ENCODE measurements at regions not wholly inside any gene's neighbourhood (a gene's known extent, or its start where the extent isn't known, plus 50 kb on each side); places are given as distances from the start of the nearest gene placed in this dataset.

DNA sequence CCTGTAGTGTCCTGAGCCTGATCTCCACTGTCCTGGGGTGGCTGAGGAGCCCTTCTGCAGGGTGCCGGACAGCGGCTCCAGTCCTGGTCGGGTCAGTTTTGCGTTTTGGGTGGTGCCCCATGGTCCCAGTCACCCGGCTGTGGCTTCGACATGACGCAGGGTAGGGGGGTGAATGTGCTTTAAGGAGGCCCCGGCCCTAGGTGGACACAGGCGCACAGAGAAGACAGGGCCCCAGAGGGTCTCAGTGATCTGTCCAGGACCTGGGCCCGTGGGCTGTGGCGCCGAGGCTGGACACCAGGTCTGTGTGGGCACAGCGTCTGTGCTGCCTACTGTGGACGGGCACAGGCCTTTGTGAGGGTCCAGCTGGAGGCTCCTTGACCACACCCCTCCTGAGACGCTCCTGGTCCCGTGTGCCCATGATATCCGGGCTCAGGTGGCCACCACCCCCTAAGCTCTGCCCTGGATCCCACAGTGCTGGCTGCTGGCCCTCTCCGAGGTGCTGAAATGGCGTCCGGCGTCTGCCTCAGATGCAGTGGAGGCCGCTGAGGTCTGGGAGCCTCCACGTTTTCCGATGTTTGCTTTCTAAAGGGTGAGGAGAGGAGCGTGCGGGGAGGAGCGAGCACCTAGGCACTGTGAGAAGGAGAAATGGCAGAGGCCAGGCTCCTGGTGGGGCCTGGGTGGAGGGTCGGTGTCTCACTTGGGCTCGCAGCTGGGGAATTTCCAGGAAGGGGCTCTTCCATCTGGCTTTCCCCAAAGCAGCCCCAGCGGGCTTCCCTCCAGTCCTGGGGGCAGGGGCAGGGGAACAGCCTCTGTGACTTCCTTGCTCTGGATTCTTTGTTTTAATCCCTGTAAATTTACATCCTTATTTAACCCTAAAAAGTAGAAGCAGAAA is 56.1 kb upstream of the ACSF3 start:
- H3K9me3 ChIP-seq: no peaks in the 10 kb centered on the region
- H3K4me1 ChIP-seq: no peaks in the 10 kb centered on the region
- peak; percentile 73 to 74 for ATAC-seq
- no peak overlapping the region for H3K4me3 ChIP-seq
- FAIRE-seq: no peak
- 6% methylated on average over 14 of the region's 30 CpGs for WGBS (ENCODE audit: missing lambda C conversion rate)
- TF ChIP-seq, protein P1, sequence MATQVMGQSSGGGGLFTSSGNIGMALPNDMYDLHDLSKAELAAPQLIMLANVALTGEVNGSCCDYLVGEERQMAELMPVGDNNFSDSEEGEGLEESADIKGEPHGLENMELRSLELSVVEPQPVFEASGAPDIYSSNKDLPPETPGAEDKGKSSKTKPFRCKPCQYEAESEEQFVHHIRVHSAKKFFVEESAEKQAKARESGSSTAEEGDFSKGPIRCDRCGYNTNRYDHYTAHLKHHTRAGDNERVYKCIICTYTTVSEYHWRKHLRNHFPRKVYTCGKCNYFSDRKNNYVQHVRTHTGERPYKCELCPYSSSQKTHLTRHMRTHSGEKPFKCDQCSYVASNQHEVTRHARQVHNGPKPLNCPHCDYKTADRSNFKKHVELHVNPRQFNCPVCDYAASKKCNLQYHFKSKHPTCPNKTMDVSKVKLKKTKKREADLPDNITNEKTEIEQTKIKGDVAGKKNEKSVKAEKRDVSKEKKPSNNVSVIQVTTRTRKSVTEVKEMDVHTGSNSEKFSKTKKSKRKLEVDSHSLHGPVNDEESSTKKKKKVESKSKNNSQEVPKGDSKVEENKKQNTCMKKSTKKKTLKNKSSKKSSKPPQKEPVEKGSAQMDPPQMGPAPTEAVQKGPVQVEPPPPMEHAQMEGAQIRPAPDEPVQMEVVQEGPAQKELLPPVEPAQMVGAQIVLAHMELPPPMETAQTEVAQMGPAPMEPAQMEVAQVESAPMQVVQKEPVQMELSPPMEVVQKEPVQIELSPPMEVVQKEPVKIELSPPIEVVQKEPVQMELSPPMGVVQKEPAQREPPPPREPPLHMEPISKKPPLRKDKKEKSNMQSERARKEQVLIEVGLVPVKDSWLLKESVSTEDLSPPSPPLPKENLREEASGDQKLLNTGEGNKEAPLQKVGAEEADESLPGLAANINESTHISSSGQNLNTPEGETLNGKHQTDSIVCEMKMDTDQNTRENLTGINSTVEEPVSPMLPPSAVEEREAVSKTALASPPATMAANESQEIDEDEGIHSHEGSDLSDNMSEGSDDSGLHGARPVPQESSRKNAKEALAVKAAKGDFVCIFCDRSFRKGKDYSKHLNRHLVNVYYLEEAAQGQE (IDR thresholded peaks at IDR 0.05): peak; percentile 92
- TF ChIP-seq HDAC2 (IDR thresholded peaks at IDR 0.05) (no peak), RCOR1 (IDR thresholded peaks at IDR 0.05; ENCODE audit: low read depth, low read length) (no peak), EHMT2 (IDR thresholded peaks at IDR 0.05; ENCODE audit: low read depth) (0 out of 2 replicates have a peak, but pooled peaks have one; percentile 70), FOSB (CRISPR knock-in tag; IDR thresholded peaks at IDR 0.05) (no peak), EHF (CRISPR knock-in tag; IDR thresholded peaks at IDR 0.05) (no peak), CBX8 (IDR thresholded peaks at IDR 0.05) (no peak)
- TF ChIP-seq, protein P2, sequence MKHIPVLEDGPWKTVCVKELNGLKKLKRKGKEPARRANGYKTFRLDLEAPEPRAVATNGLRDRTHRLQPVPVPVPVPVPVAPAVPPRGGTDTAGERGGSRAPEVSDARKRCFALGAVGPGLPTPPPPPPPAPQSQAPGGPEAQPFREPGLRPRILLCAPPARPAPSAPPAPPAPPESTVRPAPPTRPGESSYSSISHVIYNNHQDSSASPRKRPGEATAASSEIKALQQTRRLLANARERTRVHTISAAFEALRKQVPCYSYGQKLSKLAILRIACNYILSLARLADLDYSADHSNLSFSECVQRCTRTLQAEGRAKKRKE (CRISPR knock-in tag; IDR thresholded peaks at IDR 0.05; ENCODE audit: low read depth): no peak
- CTCF ChIA-PET: interaction anchor here (1.2 kb wide), 1 partner anchor 14 kb away, joined by 3 read pairs; no protein-coding TSS in a partner anchor
- no peak overlapping the region for H3K27ac ChIP-seq
- POLR2A ChIA-PET: no interaction called here
- peak; percentile 33 to 38 for DNase-seq (ENCODE audit: low read depth in 1 of 2, low spot score in 1 of 2)
- H3K4me2 ChIP-seq: no peak overlapping the region

DNA sequence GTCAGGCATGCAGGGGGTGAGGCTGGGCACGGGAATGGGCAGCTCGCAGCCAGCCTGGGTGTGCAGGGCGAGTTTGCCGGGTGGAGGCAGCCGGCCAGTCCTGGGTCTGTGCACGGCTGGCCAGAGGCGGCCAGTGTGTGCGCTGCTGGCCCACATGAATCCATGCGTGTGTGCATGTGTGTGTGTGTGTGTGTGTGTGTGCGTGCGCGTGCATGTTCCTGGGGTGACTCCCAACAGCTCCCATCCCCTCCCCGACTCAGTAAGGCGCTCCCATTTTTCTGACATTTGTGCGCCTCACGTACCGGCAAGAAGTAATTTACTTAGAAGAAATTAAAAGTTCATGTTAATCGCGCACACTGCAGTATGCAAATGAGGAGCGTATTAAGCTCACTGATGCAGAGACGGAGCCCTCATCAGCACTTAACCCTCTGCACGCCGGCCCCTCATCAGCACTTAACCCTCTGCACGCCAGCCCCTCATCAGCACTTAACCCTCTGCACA is 55.4 kb upstream of the ACSF3 start:
- ChIA-PET CTCF (interaction anchor here (1.2 kb wide), 1 partner anchor 13 kb away, joined by 3 read pairs; no protein-coding TSS in a partner anchor), POLR2A (no interaction called here)
- no peak for FAIRE-seq
- ATAC-seq: peak; percentile 21 to 22; a peak in 2 of 6 replicates
- Histone ChIP-seq H3K4me2 (no peak overlapping the region), H3K27ac (no peak overlapping the region), H3K9me3 (no peaks in the 10 kb centered on the region), H3K4me1 (no peaks in the 10 kb centered on the region), H3K4me3 (no peak overlapping the region)
- no peak for DNase-seq (ENCODE audit: low read depth in 1 of 2, low spot score in 1 of 2)
- WGBS (ENCODE audit: missing lambda C conversion rate): 41% methylated on average over 24 of the region's 24 CpGs
- TF ChIP-seq CEBPB (IDR thresholded peaks at IDR 0.05) (no peak), CBX8 (IDR thresholded peaks at IDR 0.05) (no peak), CHD2 (IDR thresholded peaks at IDR 0.05; ENCODE audit: low read length, partially characterized antibody) (no peak), CHD4 (IDR thresholded peaks at IDR 0.05; ENCODE audit: borderline replicate concordance) (no peak), PHF8 (IDR thresholded peaks at IDR 0.05; ENCODE audit: borderline replicate concordance, low read depth) (no peak), SMC3 (IDR thresholded peaks at IDR 0.05) (no peak), FOXS1 (CRISPR knock-in tag; IDR thresholded peaks at IDR 0.05) (no peak), HOXA7 (CRISPR knock-in tag; IDR thresholded peaks at IDR 0.05) (no peak), ZC3H11A (IDR thresholded peaks at IDR 0.05) (no peak), RARB (CRISPR knock-in tag; IDR thresholded peaks at IDR 0.05) (no peak), JUNB (IDR thresholded peaks at IDR 0.05) (no peak), TFCP2L1 (CRISPR knock-in tag; IDR thresholded peaks at IDR 0.05) (no peak), ZNF302 (CRISPR knock-in tag; IDR thresholded peaks at IDR 0.05) (no peak), EHF (CRISPR knock-in tag; IDR thresholded peaks at IDR 0.05) (no peak)
- TF ChIP-seq, protein P1 (IDR thresholded peaks at IDR 0.05): no peak
- TF ChIP-seq, protein P3, sequence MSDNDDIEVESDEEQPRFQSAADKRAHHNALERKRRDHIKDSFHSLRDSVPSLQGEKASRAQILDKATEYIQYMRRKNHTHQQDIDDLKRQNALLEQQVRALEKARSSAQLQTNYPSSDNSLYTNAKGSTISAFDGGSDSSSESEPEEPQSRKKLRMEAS (IDR thresholded peaks at IDR 0.05): no peak
- TF ChIP-seq, protein P4, sequence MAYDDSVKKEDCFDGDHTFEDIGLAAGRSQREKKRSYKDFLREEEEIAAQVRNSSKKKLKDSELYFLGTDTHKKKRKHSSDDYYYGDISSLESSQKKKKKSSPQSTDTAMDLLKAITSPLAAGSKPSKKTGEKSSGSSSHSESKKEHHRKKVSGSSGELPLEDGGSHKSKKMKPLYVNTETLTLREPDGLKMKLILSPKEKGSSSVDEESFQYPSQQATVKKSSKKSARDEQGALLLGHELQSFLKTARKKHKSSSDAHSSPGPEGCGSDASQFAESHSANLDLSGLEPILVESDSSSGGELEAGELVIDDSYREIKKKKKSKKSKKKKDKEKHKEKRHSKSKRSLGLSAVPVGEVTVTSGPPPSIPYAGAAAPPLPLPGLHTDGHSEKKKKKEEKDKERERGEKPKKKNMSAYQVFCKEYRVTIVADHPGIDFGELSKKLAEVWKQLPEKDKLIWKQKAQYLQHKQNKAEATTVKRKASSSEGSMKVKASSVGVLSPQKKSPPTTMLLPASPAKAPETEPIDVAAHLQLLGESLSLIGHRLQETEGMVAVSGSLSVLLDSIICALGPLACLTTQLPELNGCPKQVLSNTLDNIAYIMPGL (CRISPR knock-in tag; IDR thresholded peaks at IDR 0.05; ENCODE audit: borderline replicate concordance): no peak
- TF ChIP-seq, protein P5, sequence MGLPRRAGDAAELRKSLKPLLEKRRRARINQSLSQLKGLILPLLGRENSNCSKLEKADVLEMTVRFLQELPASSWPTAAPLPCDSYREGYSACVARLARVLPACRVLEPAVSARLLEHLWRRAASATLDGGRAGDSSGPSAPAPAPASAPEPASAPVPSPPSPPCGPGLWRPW (IDR thresholded peaks at IDR 0.05): no peak
- TF ChIP-seq, protein P6, sequence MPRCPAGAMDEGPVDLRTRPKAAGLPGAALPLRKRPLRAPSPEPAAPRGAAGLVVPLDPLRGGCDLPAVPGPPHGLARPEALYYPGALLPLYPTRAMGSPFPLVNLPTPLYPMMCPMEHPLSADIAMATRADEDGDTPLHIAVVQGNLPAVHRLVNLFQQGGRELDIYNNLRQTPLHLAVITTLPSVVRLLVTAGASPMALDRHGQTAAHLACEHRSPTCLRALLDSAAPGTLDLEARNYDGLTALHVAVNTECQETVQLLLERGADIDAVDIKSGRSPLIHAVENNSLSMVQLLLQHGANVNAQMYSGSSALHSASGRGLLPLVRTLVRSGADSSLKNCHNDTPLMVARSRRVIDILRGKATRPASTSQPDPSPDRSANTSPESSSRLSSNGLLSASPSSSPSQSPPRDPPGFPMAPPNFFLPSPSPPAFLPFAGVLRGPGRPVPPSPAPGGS (IDR thresholded peaks at IDR 0.05): no peak

Data from A549 (cell line).